DOHH2 (cell line): ENCODE measurements at regions not wholly inside any gene's neighbourhood (a gene's known extent, or its start where the extent isn't known, plus 50 kb on each side); places are given as distances from the start of the nearest gene placed in this dataset.

ENCODE experiments used
- CTCF ChIP-seq: fragments of 200-600 bp; sonication (generic); IDR thresholded peaks from one replicate; pipeline ENCODE4 v1.5.1; 2014; ENCODE audit warnings: antibody characterized with exemption, mild to moderate bottlenecking, low read depth, low read length; ENCODE audit not compliant: poor library complexity, severe bottlenecking
- EZH2phosphoT487 ChIP-seq: fragments of 200-600 bp; sonication (generic); IDR thresholded peaks from 2 replicates; pipeline ENCODE4 v1.6.1; 2017; ENCODE audit warnings: borderline replicate concordance, mild to moderate bottlenecking, antibody characterized with exemption, low read length, moderate library complexity, mixed read lengths

DNA sequence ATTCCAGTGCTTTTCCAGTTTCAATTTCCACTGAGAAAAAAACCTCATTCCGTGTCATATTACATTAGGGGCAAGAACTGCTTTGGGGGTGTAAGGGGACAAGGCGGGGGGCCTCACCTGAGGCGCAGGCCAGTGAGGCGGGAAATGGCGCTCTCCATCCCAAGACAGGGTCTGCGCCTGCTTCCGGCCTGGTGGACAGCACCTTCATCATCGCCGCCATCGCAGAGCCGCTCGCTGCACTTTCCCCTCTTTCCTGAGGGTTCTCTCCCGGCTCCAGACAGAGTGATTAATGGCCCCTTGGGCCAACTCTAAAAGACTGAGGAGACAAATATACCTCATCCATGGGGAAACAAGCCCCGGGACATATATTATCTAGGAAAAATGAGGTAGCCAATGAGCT lies 270.0 kb upstream of the SOX4 start:
- TF ChIP-seq EZH2phosphoT487, result no peak
- no peak for TF ChIP-seq CTCF
